ENCODE measurements at regions not wholly inside any gene's neighbourhood (a gene's known extent, or its start where the extent isn't known, plus 50 kb on each side); places are given as distances from the start of the nearest gene placed in this dataset.

DNA sequence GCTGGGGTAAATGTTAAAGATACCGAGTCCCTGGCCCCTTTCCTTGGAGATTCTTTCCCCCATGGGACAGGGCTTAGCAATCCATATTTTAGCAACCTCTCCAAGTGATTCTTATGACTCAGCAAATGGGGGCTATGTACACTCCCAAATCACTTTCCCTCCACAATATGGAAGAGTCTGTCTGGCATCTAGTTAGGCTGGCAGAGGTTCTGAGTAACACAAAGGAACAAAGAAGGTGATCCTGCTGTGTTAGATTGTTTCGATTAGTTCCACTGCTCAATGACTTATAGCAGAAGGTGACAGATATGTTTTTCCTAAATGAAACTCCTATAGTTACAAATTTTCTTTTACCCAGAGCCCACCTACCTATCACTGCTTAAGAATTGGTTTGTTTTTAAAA lies 154.0 kb upstream of the SYT13 start:
- DNase-seq (ENCODE audit: low read depth in 2 of 2): no peak

DNA sequence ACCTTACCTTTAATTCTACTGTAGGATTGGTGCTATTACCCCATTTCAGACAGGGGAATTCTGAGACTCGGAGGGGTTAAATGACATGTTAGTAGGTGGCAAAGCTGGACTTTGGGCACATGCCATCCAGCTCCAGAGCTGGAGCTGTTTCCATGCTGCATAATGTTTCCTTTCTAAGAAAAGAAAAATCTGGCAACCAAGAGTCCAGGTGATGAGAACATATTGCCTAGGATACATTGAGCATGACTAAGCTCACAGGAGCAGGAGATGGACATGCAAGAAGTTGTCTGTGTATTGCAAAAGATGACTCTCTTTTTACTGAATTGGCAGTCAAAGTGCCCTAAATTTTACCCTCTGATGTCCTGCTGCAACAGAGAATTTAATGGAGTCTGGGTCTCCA lies 150.8 kb upstream of the SYT13 start:
- no peak for DNase-seq (ENCODE audit: low read depth in 2 of 2)

DNA sequence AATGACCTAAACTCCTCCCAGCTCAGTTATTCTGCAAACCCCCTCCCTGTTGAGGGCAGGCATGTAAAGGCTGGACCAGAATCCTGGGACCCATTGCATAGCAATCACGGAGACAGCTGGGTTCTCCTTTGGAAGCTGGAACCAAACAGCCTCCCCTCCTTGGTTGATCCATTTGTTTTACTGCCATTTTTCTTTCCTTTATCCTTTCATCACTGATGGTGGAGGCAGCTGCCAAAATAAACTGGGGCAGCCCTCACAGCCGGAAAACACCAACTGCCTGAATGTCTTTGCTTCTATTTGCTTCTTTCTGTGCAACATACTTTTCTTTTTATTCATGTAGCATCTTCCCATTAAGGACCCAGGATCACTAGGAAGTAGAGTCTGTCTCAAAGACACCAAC lies 150.0 kb upstream of the SYT13 start:
- DNase-seq (ENCODE audit: low read depth in 2 of 2): no peak

DNA sequence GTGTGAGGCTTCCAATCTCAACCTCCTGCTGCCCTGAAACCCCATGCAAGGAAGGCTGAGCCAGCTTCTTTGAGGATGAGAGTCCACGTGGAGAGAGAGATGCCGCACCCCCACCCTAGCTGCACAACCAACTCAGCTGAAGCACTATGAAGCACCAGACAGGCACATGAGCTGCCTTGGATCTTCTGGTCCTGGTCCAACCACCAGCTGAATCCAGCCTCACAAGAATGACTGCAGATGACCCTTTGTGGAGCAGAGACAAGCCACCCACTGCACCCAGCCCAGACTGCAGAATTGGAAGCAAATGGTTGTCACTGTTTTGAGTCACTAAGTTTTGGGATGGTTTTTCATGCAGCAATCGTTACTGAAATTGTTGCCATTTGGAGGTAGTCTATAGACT lies 149.6 kb upstream of the SYT13 start:
- no peak for DNase-seq (ENCODE audit: low read depth in 2 of 2)

DNA sequence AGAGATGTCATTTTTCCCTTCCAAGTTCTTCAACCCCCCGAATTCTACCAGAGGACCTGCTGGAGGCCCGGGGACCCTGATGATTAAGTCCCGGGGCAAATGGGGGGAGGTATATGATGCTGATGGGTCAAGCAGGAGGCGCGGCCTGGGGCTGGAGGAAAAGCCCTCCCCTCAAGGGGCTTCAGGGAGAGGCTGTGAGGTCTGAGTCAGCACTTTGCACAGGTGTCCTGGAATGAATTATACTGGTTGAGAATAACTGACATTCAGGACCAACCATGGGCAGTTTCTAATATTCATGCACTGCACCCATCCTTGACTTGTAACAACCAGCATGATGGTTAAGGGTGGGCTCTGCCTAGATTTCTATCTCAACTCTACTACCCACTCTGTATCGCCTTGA lies 146.8 kb upstream of the SYT13 start:
- no peak for DNase-seq (ENCODE audit: low read depth in 2 of 2)

DNA sequence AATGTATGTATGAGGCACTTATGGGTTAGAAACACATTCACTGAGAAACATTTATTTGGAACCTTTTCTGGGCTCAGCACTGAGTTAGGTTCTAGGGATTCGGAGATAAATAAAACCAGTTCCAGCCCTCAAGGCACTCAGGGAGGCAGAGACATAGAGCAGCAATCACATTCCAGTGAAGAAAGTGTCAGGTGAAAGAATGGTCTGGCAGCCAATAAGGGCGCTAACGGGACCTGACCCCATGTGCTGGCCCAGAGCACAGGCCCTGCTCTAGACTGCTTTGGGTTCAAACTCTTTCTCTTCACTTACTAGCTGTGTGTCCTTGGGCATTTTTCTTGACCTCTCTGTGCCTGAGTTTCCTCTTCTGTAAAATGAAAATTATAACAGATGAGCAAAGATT lies 146.0 kb upstream of the SYT13 start:
- DNase-seq (ENCODE audit: low read depth in 2 of 2): no peak

DNA sequence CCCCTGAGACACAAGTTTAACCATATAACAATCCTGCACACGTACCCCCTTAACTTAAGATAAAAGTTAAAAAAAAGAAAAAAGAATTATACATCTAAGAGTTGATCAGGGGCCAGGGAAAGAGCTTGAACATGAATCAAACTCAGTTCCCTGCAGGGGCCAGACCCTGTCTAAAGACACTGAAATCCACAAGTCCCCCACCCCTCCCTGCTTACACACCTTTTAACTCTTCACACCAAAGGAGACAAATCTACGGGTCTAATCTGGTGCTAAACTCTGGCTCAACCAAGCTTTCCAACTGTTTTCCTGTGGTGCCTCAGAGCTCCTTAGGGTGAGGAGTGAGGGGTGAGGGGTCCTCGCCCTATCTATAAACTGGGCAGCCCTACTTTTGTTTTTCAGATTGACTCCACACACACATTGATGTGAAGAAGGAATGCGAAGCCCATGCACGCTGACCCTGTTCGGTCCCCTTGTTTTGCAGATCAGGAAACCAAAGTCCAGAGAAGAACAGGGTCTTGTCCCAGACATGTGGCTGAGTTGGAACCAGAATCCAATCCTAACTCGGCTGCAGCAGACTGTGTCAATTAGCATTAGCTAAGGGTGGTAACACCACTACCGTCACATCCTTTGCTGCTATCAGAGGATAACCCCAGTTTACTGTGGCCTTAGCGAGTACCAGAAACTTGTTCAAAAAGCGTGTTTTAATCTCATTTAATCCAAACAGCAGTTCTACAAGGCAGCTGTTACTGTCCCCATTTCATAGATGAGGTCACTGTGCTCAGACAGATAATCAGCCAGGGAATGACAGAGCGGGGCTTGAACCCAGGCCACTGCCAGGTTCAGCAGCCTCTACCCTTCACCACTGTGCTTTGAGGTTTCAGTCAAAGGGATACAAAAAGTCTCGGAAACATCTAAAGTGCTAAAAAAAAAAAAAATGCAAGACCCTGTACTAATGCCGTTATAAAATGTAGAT lies 145.2 kb upstream of the SYT13 start:
- DNase-seq (ENCODE audit: low read depth in 2 of 2): no peak

DNA sequence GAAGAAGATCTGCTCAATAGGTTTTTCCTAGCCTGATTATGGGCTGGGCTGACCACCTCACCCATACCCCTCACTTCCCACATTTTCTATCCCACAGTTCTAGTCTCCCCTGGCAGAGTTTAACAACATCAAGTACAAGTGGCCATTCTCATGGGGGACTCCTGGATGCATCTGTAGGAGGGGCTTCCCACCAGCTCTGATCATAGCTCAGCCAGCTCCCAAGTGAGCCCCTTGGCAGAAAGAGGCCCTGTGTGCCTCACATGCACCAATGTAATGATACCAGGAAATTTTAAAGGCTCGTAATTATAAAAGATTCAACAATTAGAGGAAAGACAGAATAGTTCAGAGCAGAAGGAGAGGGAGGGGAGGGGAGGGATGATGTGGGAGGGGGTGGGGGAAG lies 144.2 kb upstream of the SYT13 start:
- no peak for DNase-seq (ENCODE audit: low read depth in 2 of 2)

DNA sequence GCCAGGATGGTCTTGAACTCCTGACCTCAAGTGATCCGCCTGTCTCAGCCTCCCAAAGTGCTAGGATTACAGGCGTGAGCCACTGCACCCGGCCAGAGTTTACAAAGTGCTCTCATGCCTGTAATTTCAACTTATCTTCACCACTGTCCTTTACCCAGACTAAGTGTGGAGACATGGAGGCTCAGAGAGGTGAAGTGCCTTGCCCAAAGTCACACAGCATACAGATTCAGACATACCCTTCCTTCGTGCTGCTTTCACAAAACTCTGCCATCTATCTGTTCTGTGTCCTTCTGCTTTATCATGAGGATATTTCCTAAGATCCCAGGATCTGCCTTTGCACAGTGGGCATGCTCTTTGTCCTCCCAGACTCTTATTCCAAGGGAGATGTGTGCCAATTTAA lies 143.6 kb upstream of the SYT13 start:
- no peak for DNase-seq (ENCODE audit: low read depth in 2 of 2)

DNA sequence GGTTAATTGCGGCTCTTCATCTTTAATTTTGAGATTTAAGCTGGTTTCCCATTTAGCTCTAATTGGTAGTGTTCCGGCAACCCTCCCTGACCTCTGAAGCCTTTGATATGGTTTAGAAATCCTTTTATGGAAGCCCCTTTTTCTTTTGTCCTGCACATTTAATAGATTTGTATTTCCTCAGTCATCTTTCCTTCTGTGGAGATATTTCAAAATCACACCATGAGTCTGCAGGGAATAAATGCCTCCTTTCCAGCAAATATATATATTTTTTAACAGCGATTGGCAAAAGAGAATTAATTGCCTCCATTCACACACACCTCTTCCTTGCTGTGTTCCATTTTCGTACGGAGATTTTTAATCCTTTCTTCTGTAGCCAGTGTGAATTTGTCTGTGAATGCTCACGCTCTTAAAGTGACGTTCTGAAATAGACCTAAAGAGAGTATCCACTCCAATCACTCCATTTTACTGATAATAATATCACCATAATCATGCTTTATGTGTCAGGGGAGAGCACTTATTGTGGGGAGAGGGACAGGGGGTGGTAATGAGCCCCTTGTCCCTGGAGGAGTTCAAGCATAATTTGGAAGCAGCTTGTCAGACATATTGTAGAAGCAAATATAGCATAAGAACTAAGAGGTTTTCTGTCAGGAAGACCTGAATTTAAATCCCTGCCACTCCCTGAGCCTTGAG lies 142.5 kb upstream of the SYT13 start:
- DNase-seq (ENCODE audit: low read depth in 2 of 2): no peak

DNA sequence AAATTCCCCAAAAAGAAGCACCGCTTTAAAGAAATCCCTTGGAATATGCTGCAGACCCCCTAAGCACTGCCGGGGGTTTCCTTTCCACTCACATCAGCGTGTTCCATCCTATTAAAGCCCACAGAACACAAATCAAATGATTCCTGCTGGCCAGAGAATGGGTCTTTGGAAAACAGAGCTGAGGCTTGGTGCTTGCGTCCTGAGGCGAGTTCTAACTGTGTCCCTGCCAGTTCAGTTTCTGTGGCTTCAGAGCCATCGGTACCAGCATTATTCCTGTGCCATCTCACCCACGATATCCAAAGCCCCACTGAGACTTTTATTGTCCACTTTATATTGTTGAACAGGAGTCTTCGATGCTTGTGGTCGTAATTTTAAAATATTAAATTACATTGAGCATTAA lies 142.0 kb upstream of the SYT13 start:
- no peak for DNase-seq (ENCODE audit: low read depth in 2 of 2)

DNA sequence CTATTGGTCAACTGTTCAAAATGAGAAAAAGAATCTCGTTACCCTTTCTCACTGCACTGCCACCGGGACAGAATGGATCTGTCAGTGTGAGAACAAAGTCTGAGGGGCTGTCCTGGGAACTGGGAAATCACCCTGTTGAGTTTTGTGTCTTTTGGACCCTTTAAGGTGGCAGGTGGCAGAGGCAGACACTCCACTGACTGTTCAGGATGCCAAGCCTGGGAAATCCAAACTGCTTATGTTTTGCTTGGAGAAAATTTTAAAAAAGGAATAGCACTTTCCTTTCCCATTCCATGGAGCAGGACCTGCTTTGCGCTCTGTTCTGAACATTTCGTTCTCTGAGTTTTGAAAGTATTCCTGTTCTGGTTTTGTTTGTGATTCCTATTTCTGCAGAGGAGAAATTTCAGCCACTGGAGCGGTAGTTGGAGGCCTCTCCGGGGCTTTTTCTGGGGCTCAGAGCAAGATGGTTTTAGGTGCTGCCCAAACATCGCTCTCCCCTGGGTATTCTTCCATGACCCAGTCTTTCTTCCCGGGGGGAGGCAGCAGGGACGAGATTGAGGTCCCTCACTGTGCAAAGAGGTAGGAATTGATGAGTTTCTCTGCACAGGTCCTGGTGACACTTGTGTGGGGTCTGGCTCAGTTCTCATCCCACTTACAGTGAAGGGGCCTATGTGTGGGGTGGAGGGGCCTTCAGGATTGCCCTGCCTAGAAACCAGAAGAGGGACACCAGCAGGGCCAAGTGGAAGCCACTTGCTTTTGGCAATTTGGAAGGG lies 138.5 kb upstream of the SYT13 start:
- DNase-seq (ENCODE audit: low read depth in 2 of 2): no peak

DNA sequence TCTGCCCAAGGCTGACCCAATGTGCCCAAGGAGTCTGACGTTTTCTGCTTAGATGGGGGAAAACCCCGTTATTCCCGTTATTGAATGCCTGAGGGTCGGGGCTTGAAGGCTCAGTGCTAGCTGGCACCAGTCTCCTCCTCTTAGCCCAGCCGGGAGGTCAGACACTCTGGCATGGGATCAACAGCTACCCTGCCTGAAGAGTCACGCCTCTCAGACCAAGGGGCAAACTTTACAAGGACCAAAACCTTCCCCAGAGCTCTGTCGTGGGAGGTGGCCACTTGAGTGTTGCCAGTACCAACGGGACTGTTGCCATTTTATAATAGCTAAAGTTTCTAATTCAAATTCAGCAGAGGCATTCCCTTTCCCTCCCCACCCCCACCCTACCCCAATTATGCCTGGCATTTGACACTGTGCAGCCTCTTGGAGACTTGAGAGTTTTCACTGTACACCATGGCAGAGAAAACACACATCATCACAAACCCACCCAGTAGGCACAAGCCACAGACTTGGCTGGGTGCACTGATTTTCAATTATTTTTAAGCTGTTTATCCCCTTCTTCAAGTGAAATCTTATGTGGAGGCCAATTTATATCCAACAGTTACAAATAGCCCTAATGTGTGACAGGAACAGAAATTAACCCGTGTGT lies 137.5 kb upstream of the SYT13 start:
- DNase-seq (ENCODE audit: low read depth in 2 of 2): no peak

DNA sequence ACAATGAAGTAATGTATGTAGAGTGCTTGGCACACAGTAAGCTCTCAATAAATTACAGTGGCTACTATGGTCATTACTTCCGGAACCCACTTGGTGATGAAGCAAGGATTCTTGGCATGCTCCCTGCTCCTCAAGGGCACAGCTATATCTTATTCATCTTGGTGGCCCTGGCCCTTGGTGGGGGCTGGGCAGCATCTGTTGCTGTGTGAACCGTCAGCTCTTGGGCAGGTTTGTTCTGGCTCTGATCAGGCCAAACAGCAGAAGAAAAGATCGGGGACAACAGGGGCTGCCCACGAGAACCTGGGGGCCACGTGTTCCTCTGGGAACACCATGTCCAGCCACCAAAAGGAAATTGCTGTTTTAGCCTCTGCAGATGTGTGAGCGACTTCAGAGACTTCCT lies 136.9 kb upstream of the SYT13 start:
- DNase-seq (ENCODE audit: low read depth in 2 of 2): no peak

DNA sequence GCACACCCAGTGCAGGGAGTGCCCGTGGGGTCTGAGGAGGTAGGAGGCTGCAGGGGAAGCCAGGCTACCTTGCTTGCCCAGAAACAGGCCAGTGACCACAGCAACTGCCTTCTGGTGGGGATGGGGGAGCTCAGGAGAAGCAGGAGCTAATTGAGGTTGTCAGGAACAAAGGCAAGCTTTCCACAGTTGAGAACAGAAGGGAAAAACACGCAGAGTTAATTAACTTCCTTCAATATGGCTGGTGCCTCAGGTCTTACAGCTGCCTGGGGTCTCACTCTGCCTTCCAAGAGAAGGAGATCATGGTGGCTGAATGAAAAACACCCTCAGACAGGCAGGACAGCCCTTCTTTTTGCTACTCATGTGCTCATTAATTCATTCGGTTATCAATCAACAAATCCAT lies 127.9 kb upstream of the SYT13 start:
- DNase-seq (ENCODE audit: low read depth in 2 of 2): no peak

DNA sequence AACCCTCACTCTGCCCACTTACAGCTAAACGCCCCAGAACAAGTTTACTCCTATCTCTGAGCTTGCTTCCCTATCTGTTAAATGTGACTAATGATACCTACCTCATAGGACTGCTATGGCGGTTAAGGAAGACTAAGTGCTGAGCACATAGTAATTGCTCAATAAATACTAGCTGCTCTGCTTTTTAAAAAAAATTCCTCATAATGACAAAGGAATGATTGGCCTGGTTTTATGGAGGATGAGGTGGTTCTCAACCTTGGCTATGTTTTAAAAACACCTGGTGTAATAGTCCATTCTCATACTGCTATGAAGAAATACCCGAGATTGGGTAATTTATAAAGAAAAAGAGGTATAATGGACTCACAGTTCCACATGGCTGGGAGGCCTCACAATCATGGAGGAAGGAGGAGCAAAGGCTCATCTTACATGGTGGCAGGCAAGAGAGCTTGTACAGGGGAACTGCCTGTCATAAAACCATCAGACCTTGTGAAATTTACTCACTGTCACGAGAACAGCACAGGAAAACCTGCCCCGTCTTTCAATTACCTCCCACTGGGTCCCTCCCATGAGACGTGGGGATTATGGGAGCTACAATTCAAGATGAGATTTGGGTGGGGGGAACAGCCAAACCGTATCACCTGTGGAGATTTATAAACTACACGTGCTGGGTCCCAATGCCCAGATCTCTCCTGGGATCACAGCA lies 127.2 kb upstream of the SYT13 start:
- no peak for DNase-seq (ENCODE audit: low read depth in 2 of 2)

DNA sequence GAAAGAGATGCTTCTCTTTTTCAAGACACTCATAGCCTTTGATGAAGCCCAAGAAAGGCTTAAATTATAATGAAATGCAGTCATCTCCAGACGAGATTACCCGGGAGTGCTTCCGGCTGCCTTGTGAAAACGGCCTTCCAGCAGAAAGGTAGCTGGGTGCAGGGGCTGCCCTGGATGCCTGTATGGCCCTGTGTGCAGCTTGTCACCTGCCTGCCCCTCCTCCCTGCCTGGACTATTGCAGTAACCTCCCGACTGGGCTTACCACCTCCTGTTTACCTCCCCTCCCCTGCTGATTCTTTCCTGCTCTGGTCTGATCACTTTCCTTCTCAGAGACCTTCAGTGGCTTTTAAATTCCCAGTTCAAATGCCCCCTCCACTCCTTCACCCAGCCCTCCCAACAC lies 126.4 kb upstream of the SYT13 start:
- no peak for DNase-seq (ENCODE audit: low read depth in 2 of 2)

DNA sequence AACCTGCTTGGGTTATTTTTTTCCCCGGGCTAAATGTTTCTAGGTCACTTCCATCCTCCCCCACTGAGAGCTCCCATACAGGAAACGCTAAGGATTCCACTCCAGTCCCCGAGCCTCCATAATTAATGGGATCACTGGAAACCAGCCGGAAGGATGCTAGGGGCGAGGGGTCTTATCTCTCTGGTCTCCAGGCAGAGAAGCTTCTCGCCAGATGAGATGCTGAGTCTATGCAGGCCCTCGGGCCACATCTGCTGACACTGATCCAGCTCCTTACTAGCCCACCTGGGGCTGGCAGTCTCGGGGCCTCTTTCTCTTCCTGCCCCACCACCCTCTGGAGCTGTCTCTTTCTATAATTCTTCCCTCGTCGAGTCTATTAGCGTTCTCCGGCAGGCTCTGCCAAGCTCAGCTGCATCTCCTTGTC lies 125.9 kb upstream of the SYT13 start:
- DNase-seq (ENCODE audit: low read depth in 2 of 2): no peak

DNA sequence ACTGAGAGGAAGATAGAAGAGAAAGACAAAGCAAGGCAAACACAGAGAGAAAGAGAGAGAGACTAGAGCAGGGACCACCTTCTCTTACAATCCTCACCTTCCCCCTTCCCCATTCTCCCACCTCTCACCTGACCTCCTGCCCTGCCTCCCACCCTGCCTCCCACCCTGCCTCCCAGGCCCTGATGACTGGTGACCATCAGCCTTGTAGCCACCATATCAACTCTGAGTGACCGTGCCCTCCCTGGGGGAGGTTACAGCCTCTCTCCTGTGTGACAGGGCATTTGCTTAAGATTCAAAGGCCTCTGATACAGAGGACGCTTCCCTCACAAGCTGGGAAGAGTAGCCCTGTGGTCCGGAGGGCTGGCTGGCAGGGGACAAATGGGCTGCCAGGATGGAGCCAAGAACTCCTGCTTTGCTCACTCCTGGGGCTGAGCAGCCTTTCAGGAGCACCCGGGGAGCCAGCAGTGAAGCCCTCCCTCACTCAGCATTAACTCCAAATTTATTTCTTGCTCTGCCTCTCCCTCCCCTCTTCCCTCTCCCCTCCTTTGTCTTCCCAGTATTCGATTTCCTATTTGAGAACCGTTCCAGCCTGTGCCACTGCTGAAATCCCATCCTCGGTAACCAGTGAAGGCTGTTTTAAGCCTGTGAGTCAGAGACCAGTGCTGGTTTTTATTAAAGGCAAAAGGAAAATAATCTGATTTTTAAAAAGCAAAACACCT lies 125.2 kb upstream of the SYT13 start:
- no peak for DNase-seq (ENCODE audit: low read depth in 2 of 2)
